ENCODE measurements at regions not wholly inside any gene's neighbourhood (a gene's known extent, or its start where the extent isn't known, plus 50 kb on each side); places are given as distances from the start of the nearest gene placed in this dataset.

DNA sequence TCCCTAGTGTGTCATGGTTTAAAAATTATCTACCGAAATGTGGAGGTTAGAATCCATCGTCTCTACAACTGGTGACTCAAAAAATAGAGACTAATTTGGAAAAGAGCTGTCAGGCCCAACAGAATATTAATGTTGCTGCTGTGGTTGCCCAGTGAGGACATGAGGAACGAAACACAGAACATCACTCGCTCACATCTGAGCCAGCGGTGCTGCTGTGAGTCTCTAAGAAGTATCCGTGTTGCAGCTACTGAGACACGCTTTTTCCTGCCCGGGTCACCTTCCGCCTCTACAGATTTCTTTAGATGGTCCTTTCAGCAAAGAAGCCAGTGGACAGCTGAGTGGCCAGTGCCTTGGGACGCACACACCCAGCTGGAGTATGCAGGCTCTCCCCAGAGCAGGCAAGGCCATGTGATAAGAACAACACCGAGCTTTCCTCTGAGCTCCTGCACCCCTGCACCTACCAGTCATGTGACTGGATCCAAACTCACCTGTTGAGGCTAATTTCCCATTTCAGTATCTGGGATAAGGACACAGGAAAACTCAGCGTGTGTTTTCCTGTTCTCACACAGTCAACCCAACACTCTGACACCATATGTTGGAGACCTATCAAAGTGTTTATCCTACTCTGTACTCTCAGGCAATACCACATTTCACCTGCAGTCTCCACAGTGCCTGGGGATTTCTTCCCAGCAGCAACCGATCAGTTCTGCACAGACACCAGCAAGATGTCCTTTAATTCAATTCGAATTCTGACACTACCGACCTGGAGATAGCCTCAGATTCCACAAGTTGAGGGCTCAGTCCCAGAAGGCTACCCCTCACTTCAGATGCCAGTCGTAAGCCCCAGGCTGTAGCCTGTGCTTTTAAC, 119.0 kb upstream of the RPS6KA2 start:
- intact Hi-C loops (cut with DNase I), result no loop called here
- Histone ChIP-seq H3K9me3 (ENCODE audit: control insufficient read depth in 2 of 3, insufficient read depth in 1 of 3, low read length in 3 of 3) (no peaks in the 10 kb centered on the region), H3K9ac (ENCODE audit: low read length in 3 of 3) (no peak overlapping the region), H3K36me3 (ENCODE audit: control insufficient read depth in 2 of 3, insufficient read depth in 3 of 3, low read length in 3 of 3) (no peaks in the 10 kb centered on the region), H3K27ac (ENCODE audit: low read depth in 2 of 2, low read length in 2 of 2) (no peak overlapping the region), H3K4me3 (ENCODE audit: low read length in 3 of 3) (no peak overlapping the region), H3K4me1 (ENCODE audit: control insufficient read depth in 2 of 3, insufficient read depth in 2 of 3, low read depth in 1 of 3, low read length in 3 of 3) (no peaks in the 10 kb centered on the region), H3K27me3 (ENCODE audit: control insufficient read depth, insufficient read depth, low read length) (no peaks in the 10 kb centered on the region)
- TF ChIP-seq, protein P1, sequence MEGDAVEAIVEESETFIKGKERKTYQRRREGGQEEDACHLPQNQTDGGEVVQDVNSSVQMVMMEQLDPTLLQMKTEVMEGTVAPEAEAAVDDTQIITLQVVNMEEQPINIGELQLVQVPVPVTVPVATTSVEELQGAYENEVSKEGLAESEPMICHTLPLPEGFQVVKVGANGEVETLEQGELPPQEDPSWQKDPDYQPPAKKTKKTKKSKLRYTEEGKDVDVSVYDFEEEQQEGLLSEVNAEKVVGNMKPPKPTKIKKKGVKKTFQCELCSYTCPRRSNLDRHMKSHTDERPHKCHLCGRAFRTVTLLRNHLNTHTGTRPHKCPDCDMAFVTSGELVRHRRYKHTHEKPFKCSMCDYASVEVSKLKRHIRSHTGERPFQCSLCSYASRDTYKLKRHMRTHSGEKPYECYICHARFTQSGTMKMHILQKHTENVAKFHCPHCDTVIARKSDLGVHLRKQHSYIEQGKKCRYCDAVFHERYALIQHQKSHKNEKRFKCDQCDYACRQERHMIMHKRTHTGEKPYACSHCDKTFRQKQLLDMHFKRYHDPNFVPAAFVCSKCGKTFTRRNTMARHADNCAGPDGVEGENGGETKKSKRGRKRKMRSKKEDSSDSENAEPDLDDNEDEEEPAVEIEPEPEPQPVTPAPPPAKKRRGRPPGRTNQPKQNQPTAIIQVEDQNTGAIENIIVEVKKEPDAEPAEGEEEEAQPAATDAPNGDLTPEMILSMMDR (IDR thresholded peaks at IDR 0.05; ENCODE audit: borderline replicate concordance, extremely low read depth, insufficient read depth), result no peak
- no peak for FAIRE-seq
- DNase-seq, result no peak

DNA sequence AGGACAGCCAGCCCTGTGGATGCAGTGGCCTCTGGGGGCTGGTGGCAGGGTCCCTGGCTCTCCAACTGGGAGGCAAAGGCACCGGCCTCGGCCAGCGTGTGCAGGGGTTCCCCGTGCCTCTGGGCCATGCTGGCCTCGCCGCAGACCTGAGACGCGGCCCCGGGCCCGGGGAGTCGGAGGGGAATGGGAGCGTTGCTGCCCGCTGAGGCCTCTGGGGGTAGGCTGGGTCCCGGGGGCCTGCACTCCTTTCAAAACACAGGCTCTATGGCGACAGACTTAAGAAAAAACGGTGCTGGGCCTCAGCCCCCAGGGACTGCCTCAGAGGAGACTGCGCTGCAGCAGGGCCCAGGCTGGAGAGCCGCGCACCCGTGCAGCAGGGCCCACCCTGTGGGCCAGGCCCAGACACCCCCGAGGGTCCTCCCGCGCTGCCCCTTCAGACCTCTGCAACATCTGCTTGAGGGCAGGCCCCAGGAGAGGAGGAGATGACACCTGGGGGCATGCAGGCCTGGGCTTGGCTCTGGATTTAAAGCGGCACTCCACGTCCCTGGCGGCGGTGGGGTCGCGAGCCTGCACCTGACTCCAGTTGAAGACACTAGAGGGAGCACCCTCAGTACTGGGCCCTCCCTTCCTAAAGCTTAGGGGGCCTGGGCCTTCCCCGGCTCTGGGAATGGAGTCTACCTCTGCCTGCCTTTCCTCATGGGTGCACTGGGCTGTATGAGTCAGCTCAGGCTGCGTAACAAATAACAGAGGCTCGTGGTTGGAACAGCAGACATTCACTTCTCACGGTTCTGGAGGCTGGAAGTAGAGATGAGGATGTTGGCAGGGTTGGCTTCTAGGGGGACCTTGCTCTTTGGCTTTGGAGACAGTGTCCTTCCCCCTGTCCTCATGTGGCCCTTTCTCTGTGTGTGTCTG, 117.4 kb upstream of the RPS6KA2 start:
- no peak overlapping the region for H3K27ac ChIP-seq (ENCODE audit: low read depth in 2 of 2, low read length in 2 of 2)
- FAIRE-seq (no peak), DNase-seq (no peak)
- no peaks in the 10 kb centered on the region for H3K4me1 ChIP-seq (ENCODE audit: control insufficient read depth in 2 of 3, insufficient read depth in 2 of 3, low read depth in 1 of 3, low read length in 3 of 3)
- H3K9ac ChIP-seq (ENCODE audit: low read length in 3 of 3), result no peak overlapping the region
- TF ChIP-seq, protein P1 (IDR thresholded peaks at IDR 0.05; ENCODE audit: borderline replicate concordance, extremely low read depth, insufficient read depth), result no peak
- H3K36me3 ChIP-seq (ENCODE audit: control insufficient read depth in 2 of 3, insufficient read depth in 3 of 3, low read length in 3 of 3), result no peaks in the 10 kb centered on the region
- no peaks in the 10 kb centered on the region for H3K9me3 ChIP-seq (ENCODE audit: control insufficient read depth in 2 of 3, insufficient read depth in 1 of 3, low read length in 3 of 3)
- no peaks in the 10 kb centered on the region for H3K27me3 ChIP-seq (ENCODE audit: control insufficient read depth, insufficient read depth, low read length)
- no peak overlapping the region for H3K4me3 ChIP-seq (ENCODE audit: low read length in 3 of 3)
- intact Hi-C loops (cut with DNase I), result no loop called here

DNA sequence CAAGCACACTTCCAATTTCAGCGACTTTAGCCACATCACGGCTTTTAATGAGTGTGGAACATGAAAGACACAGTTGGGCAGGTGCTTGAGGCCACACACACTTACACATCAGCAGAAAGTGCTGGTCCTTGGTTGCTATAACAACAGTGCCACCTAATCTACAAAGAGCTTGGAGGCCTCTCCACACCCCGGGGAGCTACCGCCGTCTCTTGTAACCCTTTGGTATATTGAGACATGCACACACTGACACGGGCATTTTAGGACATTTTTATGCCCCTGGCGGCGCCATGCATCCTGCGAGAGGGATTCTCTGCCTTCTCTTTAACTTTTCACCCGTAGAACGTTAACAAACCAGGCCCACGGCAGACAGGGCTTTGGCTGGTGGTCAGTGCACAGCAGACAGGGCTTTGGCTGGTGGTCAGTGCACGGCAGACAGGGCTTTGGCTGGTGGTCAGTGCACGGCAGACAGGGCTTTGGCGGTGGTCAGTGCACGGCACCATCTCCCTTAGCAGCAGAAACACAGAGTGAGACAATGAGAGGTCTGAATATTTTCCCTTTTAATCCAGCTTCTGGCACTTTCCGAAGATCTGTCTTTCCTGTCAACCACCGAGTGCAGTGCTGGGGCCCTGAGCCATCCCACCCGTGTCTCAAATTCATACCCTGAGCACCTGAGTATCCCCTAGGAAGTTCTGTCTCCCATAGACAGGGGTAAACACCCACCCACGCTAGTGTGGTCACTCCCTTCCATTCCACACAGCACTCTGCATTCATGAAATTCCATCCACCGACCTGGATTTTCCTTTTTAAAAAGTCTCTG, 116.6 kb upstream of the RPS6KA2 start:
- Histone ChIP-seq H3K4me1 (ENCODE audit: control insufficient read depth in 2 of 3, insufficient read depth in 2 of 3, low read depth in 1 of 3, low read length in 3 of 3) (no peaks in the 10 kb centered on the region), H3K9me3 (ENCODE audit: control insufficient read depth in 2 of 3, insufficient read depth in 1 of 3, low read length in 3 of 3) (no peaks in the 10 kb centered on the region), H3K36me3 (ENCODE audit: control insufficient read depth in 2 of 3, insufficient read depth in 3 of 3, low read length in 3 of 3) (no peaks in the 10 kb centered on the region), H3K27ac (ENCODE audit: low read depth in 2 of 2, low read length in 2 of 2) (no peak overlapping the region), H3K27me3 (ENCODE audit: control insufficient read depth, insufficient read depth, low read length) (no peaks in the 10 kb centered on the region), H3K9ac (ENCODE audit: low read length in 3 of 3) (no peak overlapping the region), H3K4me3 (ENCODE audit: low read length in 3 of 3) (no peak overlapping the region)
- FAIRE-seq (no peak), DNase-seq (peak in 2 of 5 donors; percentile 56 to 58)
- intact Hi-C loops (cut with DNase I), result no loop called here
- TF ChIP-seq, protein P1 (IDR thresholded peaks at IDR 0.05; ENCODE audit: borderline replicate concordance, extremely low read depth, insufficient read depth), result no peak

Measured in kidney (tissue), 13 donors.